GM13977 (cell line): ENCODE measurements at regions not wholly inside any gene's neighbourhood (a gene's known extent, or its start where the extent isn't known, plus 50 kb on each side); places are given as distances from the start of the nearest gene placed in this dataset.

Experiments used
- DNase-seq: peaks from one replicate; pipeline ENCODE4 v3.0.0; 2012; ENCODE audit warnings: low spot score
- CTCF ChIP-seq: IDR thresholded peaks from 2 replicates; pipeline ENCODE4 v1.5.1; 2012; ENCODE audit warnings: mild to moderate bottlenecking, control low read depth; ENCODE audit not compliant: insufficient read depth; ENCODE audit errors: extremely low read depth, missing control alignments
- in situ Hi-C: fragments of 300-500 bp; cut with MboI; formaldehyde crosslinking; loops from one replicate; pipeline ENCODE4 v1.12.0; 2022; ENCODE audit warnings: low sequenced_read_pairs, low pct_unique_long_range_greater_than_20kb, mixed read lengths, inconsistent platforms; ENCODE audit not compliant: unreplicated experiment

GRCh38 chr19:30146346-30146745 is 204.3 kb downstream of the URI1 start:
- DNase-seq = no peak
- in situ Hi-C loops = no loop called here
- no peak for TF ChIP-seq CTCF

GRCh38 chr19:30148039-30148790 is 206.2 kb downstream of the URI1 start:
- in situ Hi-C loops = no loop called here
- no peak for DNase-seq
- no peak for TF ChIP-seq CTCF

GRCh38 chr19:30148803-30149202 is 206.8 kb downstream of the URI1 start:
- in situ Hi-C loops = no loop called here
- TF ChIP-seq CTCF = no peak
- no peak for DNase-seq

- DNase-seq = no peak
- TF ChIP-seq CTCF = no peak
- in situ Hi-C loops = no loop called here
Measured at GRCh38 chr19:30149300-30149699, 207.3 kb downstream of the URI1 start.

- no peak for DNase-seq
- in situ Hi-C loops = no loop called here
- TF ChIP-seq CTCF = no peak
Measured at GRCh38 chr19:30150626-30151025, 208.6 kb downstream of the URI1 start.

- in situ Hi-C loops = no loop called here
- DNase-seq = no peak
- TF ChIP-seq CTCF = no peak
Measured at GRCh38 chr19:30151081-30151480, 209.0 kb downstream of the URI1 start.
